GM12891 (cell line): ENCODE measurements at regions not wholly inside any gene's neighbourhood (a gene's known extent, or its start where the extent isn't known, plus 50 kb on each side); places are given as distances from the start of the nearest gene placed in this dataset.
A peak's percentile ranks its signal among the peaks of the same experiment; 100 is the strongest.

Source experiments
- DNase-seq: peaks from one replicate; pipeline ENCODE4 v3.0.0; 2011; ENCODE audit warnings: low spot score; ENCODE audit not compliant: insufficient read length
- FAIRE-seq: peaks from 2 replicates; lab custom pipeline; 2011; peaks lifted over from hg19 to GRCh38; lab: Jason Lieb, UNC
- PAX5 ChIP-seq: IDR thresholded peaks from 2 replicates; pipeline ENCODE4 v1.6.1; 2011; ENCODE audit warnings: low read length, moderate library complexity, mild to moderate bottlenecking; ENCODE audit not compliant: insufficient read depth, severe bottlenecking
- POLR2A ChIP-seq: IDR thresholded peaks from 2 replicates; pipeline ENCODE4 v1.6.1; 2011; ENCODE audit warnings: low read depth, low read length, control low read depth
- POLR2AphosphoS5 ChIP-seq: IDR thresholded peaks from 2 replicates; pipeline ENCODE4 v1.6.1; 2011; ENCODE audit warnings: low read depth, low read length, control low read depth
- POU2F2 ChIP-seq: IDR thresholded peaks from 2 replicates; pipeline ENCODE4 v1.6.1; 2011; ENCODE audit warnings: low read depth, mild to moderate bottlenecking, control low read depth, low read length, moderate library complexity
- SPI1 ChIP-seq: IDR thresholded peaks from 2 replicates; pipeline ENCODE4 v1.6.1; 2011; ENCODE audit warnings: low read depth, low read length, control low read depth
- TAF1 ChIP-seq: IDR thresholded peaks from 2 replicates; pipeline ENCODE4 v1.6.1; 2011; ENCODE audit warnings: low read depth, low read length, control low read depth

GRCh38 chr18:78540636-78541529 lies 438.7 kb upstream of the SALL3 start:
- TF ChIP-seq SPI1 (no peak), PAX5 (no peak), POLR2AphosphoS5 (no peak), TAF1 (no peak), POLR2A (no peak), POU2F2 (no peak)
- FAIRE-seq: no peak
- DNase-seq: no peak

- TF ChIP-seq PAX5 (no peak), POLR2AphosphoS5 (no peak), POU2F2 (no peak), SPI1 (no peak), POLR2A (no peak), TAF1 (no peak)
- FAIRE-seq (no peak), DNase-seq (no peak)
These were observed 437.4 kb upstream of the SALL3 start for GRCh38 chr18:78542204-78542603.

GRCh38 chr18:78543201-78543725 lies 436.4 kb upstream of the SALL3 start:
- DNase-seq: no peak
- no peak for TF ChIP-seq POLR2AphosphoS5
- TF ChIP-seq SPI1: no peak
- TF ChIP-seq POLR2A: no peak
- no peak for TF ChIP-seq PAX5
- FAIRE-seq: no peak

GRCh38 chr18:78546281-78546680 lies 433.3 kb upstream of the SALL3 start:
- no peak for TF ChIP-seq TAF1
- TF ChIP-seq PAX5: no peak
- TF ChIP-seq POU2F2: no peak
- no peak for TF ChIP-seq SPI1
- TF ChIP-seq POLR2A: no peak
- no peak for FAIRE-seq
- DNase-seq: no peak

- DNase-seq (no peak), FAIRE-seq (no peak)
- TF ChIP-seq POU2F2 (no peak), SPI1 (no peak), POLR2A (no peak), TAF1 (no peak)
These were observed 431.8 kb upstream of the SALL3 start for GRCh38 chr18:78547817-78548216.

GRCh38 chr18:78548261-78549058 lies 431.2 kb upstream of the SALL3 start:
- no peak for DNase-seq
- TF ChIP-seq POLR2AphosphoS5: no peak
- TF ChIP-seq POLR2A: no peak
- no peak for TF ChIP-seq PAX5
- TF ChIP-seq TAF1: no peak
- no peak for TF ChIP-seq SPI1
- TF ChIP-seq POU2F2: no peak
- peak; percentile 71 for FAIRE-seq

GRCh38 chr18:78549971-78550370 lies 429.6 kb upstream of the SALL3 start:
- DNase-seq: no peak
- TF ChIP-seq PAX5 (no peak), POLR2AphosphoS5 (no peak), SPI1 (no peak), POU2F2 (no peak), TAF1 (no peak), POLR2A (no peak)
- FAIRE-seq: peak; percentile 5

- TF ChIP-seq POU2F2 (no peak), TAF1 (no peak), POLR2AphosphoS5 (no peak), SPI1 (no peak), POLR2A (no peak), PAX5 (no peak)
- no peak for FAIRE-seq
- no peak for DNase-seq
These were observed 424.5 kb upstream of the SALL3 start for GRCh38 chr18:78554944-78555608.

GRCh38 chr18:78557371-78557770 lies 422.2 kb upstream of the SALL3 start:
- TF ChIP-seq POU2F2: no peak
- TF ChIP-seq TAF1: no peak
- TF ChIP-seq POLR2A: no peak
- TF ChIP-seq SPI1: no peak
- TF ChIP-seq PAX5: no peak
- no peak for TF ChIP-seq POLR2AphosphoS5
- FAIRE-seq (no peak), DNase-seq (no peak)
